HG03025 (cell line): ENCODE measurements at regions not wholly inside any gene's neighbourhood (a gene's known extent, or its start where the extent isn't known, plus 50 kb on each side); places are given as distances from the start of the nearest gene placed in this dataset.
"Not testable (repeated sequence)": the region's sequence is repeated elsewhere in the genome, so short reads cannot be mapped to it uniquely, and the experiment has no call there.

Source experiments
- ATAC-seq: cut with Tn5 transposase; IDR thresholded peaks from one replicate; pipeline ENCODE4 v1.9.1; 2021; ENCODE audit warnings: mild to moderate bottlenecking, moderate library complexity; ENCODE audit not compliant: unreplicated experiment, low FRiP score

GRCh38 chr5:162593881-162594280 is 526.3 kb downstream of the GABRG2 start:
- no peak for ATAC-seq

- ATAC-seq = no peak
Observed at GRCh38 chr5:162603443-162604070, 536.0 kb downstream of the GABRG2 start.

- no peak for ATAC-seq
Observed at GRCh38 chr5:162607879-162608278, 540.3 kb downstream of the GABRG2 start.

GRCh38 chr5:162621726-162622263 is 554.2 kb downstream of the GABRG2 start:
- ATAC-seq = not testable (repeated sequence)

- ATAC-seq = no peak
Observed at GRCh38 chr5:162624110-162624509, 556.5 kb downstream of the GABRG2 start.

GRCh38 chr5:162637481-162637880 is 569.9 kb downstream of the GABRG2 start:
- no peak for ATAC-seq

GRCh38 chr5:162638849-162639248 is 571.3 kb downstream of the GABRG2 start:
- ATAC-seq = no peak

GRCh38 chr5:162641142-162641813 is 573.7 kb downstream of the GABRG2 start:
- ATAC-seq = no peak

- ATAC-seq = no peak
Observed at GRCh38 chr5:162654661-162655405, 587.3 kb downstream of the GABRG2 start.

- ATAC-seq = no peak
Observed at GRCh38 chr5:162657076-162657475, 589.5 kb downstream of the GABRG2 start.

GRCh38 chr5:162664846-162665245 is 597.3 kb downstream of the GABRG2 start:
- no peak for ATAC-seq

GRCh38 chr5:162668926-162669325 is 601.4 kb downstream of the GABRG2 start:
- no peak for ATAC-seq

GRCh38 chr5:162672061-162672460 is 604.5 kb downstream of the GABRG2 start:
- ATAC-seq = no peak

- no peak for ATAC-seq
Observed at GRCh38 chr5:162683284-162683683, 615.7 kb downstream of the GABRG2 start.

- ATAC-seq = no peak
Observed at GRCh38 chr5:162684145-162684544, 616.6 kb downstream of the GABRG2 start.

- ATAC-seq = no peak
Observed at GRCh38 chr5:162685302-162685701, 617.7 kb downstream of the GABRG2 start.

GRCh38 chr5:162696272-162696671 is 628.7 kb downstream of the GABRG2 start:
- not testable (repeated sequence) for ATAC-seq

GRCh38 chr5:162699361-162699760 is 631.8 kb downstream of the GABRG2 start:
- no peak for ATAC-seq

GRCh38 chr5:162703914-162704313 is 636.3 kb downstream of the GABRG2 start:
- no peak for ATAC-seq

GRCh38 chr5:162711244-162711643 is 643.7 kb downstream of the GABRG2 start:
- ATAC-seq = no peak

GRCh38 chr5:162719720-162720119 is 652.1 kb downstream of the GABRG2 start:
- ATAC-seq = no peak
